ENCODE measurements at regions not wholly inside any gene's neighbourhood (a gene's known extent, or its start where the extent isn't known, plus 50 kb on each side); places are given as distances from the start of the nearest gene placed in this dataset.

DNA sequence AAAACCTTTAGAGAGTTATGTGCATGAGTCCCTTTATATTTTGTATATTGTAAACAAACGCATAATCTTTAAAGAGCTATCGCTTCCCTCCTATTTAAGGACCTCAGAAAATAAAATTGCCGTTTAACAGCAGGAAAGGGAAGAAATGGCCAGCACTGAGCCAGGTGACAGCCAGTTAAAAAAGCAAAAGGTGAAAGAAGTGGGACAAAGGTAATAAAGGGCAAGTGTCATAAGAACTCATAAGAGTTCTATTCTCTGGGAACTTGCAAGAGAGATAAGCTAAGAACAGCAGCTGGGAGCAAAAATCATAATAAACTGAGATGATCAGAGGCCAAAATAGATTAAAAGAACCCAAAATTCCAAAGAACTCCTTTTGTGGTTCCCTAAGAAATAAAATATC is 520.9 kb upstream of the PKN2 start:
- H4K20me1 ChIP-seq (ENCODE audit: low read length), result no peaks in the 10 kb centered on the region
- BruUV-seq (replicated peaks), result no TSS peak
- no peak overlapping the region for H3K4me2 ChIP-seq (ENCODE audit: low read length)
- H3K4me1 ChIP-seq (ENCODE audit: insufficient read depth, low read length), result no peaks in the 10 kb centered on the region
- TF ChIP-seq, protein P1, sequence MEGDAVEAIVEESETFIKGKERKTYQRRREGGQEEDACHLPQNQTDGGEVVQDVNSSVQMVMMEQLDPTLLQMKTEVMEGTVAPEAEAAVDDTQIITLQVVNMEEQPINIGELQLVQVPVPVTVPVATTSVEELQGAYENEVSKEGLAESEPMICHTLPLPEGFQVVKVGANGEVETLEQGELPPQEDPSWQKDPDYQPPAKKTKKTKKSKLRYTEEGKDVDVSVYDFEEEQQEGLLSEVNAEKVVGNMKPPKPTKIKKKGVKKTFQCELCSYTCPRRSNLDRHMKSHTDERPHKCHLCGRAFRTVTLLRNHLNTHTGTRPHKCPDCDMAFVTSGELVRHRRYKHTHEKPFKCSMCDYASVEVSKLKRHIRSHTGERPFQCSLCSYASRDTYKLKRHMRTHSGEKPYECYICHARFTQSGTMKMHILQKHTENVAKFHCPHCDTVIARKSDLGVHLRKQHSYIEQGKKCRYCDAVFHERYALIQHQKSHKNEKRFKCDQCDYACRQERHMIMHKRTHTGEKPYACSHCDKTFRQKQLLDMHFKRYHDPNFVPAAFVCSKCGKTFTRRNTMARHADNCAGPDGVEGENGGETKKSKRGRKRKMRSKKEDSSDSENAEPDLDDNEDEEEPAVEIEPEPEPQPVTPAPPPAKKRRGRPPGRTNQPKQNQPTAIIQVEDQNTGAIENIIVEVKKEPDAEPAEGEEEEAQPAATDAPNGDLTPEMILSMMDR (conservative IDR thresholded peaks at IDR 0.05; ENCODE audit: low read depth, low read length), result no peak
- TF ChIP-seq EZH2 (IDR thresholded peaks at IDR 0.05; ENCODE audit: low read length, unreplicated experiment) (no peak), EZH2phosphoT487 (IDR thresholded peaks at IDR 0.05; ENCODE audit: borderline replicate concordance, low read length) (no peak)
- H3K9me3 ChIP-seq (ENCODE audit: low read length), result no peaks in the 10 kb centered on the region
- no peak for DNase-seq
- intact Hi-C loops (cut with micrococcal nuclease), result no loop called here
- ChIA-PET POLR2A (ENCODE audit: unreplicated experiment) (no interaction called here), CTCF (interaction anchor here (0.6 kb wide), 1 partner anchor 102 kb away, joined by 3 read pairs; no protein-coding TSS in a partner anchor)
- H3K79me2 ChIP-seq (ENCODE audit: low read length), result no peaks in the 10 kb centered on the region
- no peaks in the 10 kb centered on the region for H3F3A ChIP-seq (ENCODE audit: low read length, unreplicated experiment)
- no peak overlapping the region for H2AFZ ChIP-seq (ENCODE audit: low read length)
- no peak overlapping the region for H3K9ac ChIP-seq (ENCODE audit: low read length)
- H3K36me3 ChIP-seq (ENCODE audit: low read depth, low read length), result no peaks in the 10 kb centered on the region
- no peak for ATAC-seq
- no peaks in the 10 kb centered on the region for H3K27me3 ChIP-seq (ENCODE audit: low read length)
- H3K4me3 ChIP-seq (ENCODE audit: low read length), result no peak overlapping the region
- no peaks in the 10 kb centered on the region for H3K9me2 ChIP-seq (replicated peaks; ENCODE audit: low read length)
- no peak overlapping the region for H3K27ac ChIP-seq (ENCODE audit: low read length)

DNA sequence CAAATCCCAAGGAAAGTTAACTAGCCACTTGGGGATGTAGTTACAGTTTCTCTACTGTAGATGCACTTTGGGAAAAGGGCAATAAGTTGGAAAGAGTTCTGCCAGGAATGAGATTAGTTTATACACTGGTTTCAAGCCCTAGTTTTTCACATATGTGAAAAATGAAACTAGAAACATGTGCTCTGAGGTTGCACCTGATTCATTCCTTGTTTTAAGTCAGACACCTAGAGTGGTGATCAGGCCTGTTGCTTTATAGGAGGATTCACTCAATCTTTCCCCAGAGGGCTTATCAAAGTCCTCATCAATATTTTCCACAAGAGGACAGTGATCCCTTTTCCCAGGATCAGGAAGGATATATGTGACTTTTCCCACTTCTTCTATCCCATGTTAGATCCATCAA is 515.9 kb upstream of the PKN2 start:
- Histone ChIP-seq H3K27me3 (ENCODE audit: low read length) (no peaks in the 10 kb centered on the region), H3K36me3 (ENCODE audit: low read depth, low read length) (no peaks in the 10 kb centered on the region), H3K4me3 (ENCODE audit: low read length) (no peak overlapping the region), H3K9me2 (replicated peaks; ENCODE audit: low read length) (no peaks in the 10 kb centered on the region), H3K9me3 (ENCODE audit: low read length) (no peaks in the 10 kb centered on the region), H2AFZ (ENCODE audit: low read length) (no peak overlapping the region), H4K20me1 (ENCODE audit: low read length) (no peaks in the 10 kb centered on the region), H3K79me2 (ENCODE audit: low read length) (no peaks in the 10 kb centered on the region), H3K4me2 (ENCODE audit: low read length) (no peak overlapping the region), H3K4me1 (ENCODE audit: insufficient read depth, low read length) (no peaks in the 10 kb centered on the region), H3K27ac (ENCODE audit: low read length) (no peak overlapping the region), H3K9ac (ENCODE audit: low read length) (no peak overlapping the region), H3F3A (ENCODE audit: low read length, unreplicated experiment) (no peaks in the 10 kb centered on the region)
- intact Hi-C loops (cut with micrococcal nuclease), result no loop called here
- ATAC-seq, result no peak
- no TSS peak for BruUV-seq (replicated peaks)
- CTCF ChIA-PET, result no interaction called here
- DNase-seq, result no peak
- POLR2A ChIA-PET (ENCODE audit: unreplicated experiment), result no interaction called here
- TF ChIP-seq EZH2 (IDR thresholded peaks at IDR 0.05; ENCODE audit: low read length, unreplicated experiment) (no peak), EZH2phosphoT487 (IDR thresholded peaks at IDR 0.05; ENCODE audit: borderline replicate concordance, low read length) (no peak)
- TF ChIP-seq, protein P1 (conservative IDR thresholded peaks at IDR 0.05; ENCODE audit: low read depth, low read length), result no peak

DNA sequence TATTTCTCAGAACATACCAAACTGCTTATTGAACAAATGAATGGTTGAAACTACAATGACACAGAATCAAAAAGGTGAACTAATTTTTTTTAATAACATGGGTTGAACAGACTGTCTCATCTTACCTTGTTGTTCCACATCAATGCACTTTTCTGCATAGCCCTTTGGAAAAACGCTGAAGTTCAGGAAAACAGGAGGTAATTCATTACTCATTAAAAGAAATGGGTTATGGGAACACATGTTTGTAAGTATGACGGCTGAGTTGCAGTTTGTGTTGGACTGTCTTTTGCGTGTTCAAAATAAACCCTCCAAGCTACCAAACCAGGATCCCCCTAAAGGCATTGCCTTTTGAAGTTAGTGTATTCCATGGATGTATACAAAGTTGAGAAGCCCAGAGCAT is 514.9 kb upstream of the PKN2 start:
- ChIA-PET POLR2A (ENCODE audit: unreplicated experiment) (no interaction called here), CTCF (no interaction called here)
- Histone ChIP-seq H3K79me2 (ENCODE audit: low read length) (no peaks in the 10 kb centered on the region), H2AFZ (ENCODE audit: low read length) (no peak overlapping the region), H4K20me1 (ENCODE audit: low read length) (no peaks in the 10 kb centered on the region), H3K4me3 (ENCODE audit: low read length) (no peak overlapping the region), H3K4me2 (ENCODE audit: low read length) (no peak overlapping the region), H3K36me3 (ENCODE audit: low read depth, low read length) (no peaks in the 10 kb centered on the region), H3K9me3 (ENCODE audit: low read length) (no peaks in the 10 kb centered on the region), H3K9me2 (replicated peaks; ENCODE audit: low read length) (no peaks in the 10 kb centered on the region), H3K27me3 (ENCODE audit: low read length) (no peaks in the 10 kb centered on the region), H3K4me1 (ENCODE audit: insufficient read depth, low read length) (no peaks in the 10 kb centered on the region), H3F3A (ENCODE audit: low read length, unreplicated experiment) (no peaks in the 10 kb centered on the region), H3K9ac (ENCODE audit: low read length) (no peak overlapping the region), H3K27ac (ENCODE audit: low read length) (no peak overlapping the region)
- DNase-seq, result no peak
- TF ChIP-seq, protein P1 (conservative IDR thresholded peaks at IDR 0.05; ENCODE audit: low read depth, low read length), result no peak
- TF ChIP-seq EZH2phosphoT487 (IDR thresholded peaks at IDR 0.05; ENCODE audit: borderline replicate concordance, low read length), result no peak
- no peak for TF ChIP-seq EZH2 (IDR thresholded peaks at IDR 0.05; ENCODE audit: low read length, unreplicated experiment)
- BruUV-seq (replicated peaks), result no TSS peak
- ATAC-seq, result no peak
- intact Hi-C loops (cut with micrococcal nuclease), result no loop called here

All from PC-3 (cell line).